ENCODE measurements at regions not wholly inside any gene's neighbourhood (a gene's known extent, or its start where the extent isn't known, plus 50 kb on each side); places are given as distances from the start of the nearest gene placed in this dataset.

- intact Hi-C loops (cut with DNase I; ENCODE audit: low total_unique reads), result no loop called here
- Histone ChIP-seq H3K27me3 (no peaks in the 10 kb centered on the region), H3K9me3 (no peaks in the 10 kb centered on the region), H3K4me1 (no peaks in the 10 kb centered on the region), H3K4me3 (no peak overlapping the region), H3K27ac (no peak overlapping the region), H3K36me3 (no peaks in the 10 kb centered on the region)
- no peak for DNase-seq
- TF ChIP-seq POLR2A (IDR thresholded peaks at IDR 0.05) (no peak), CTCF (IDR thresholded peaks at IDR 0.05) (no peak)
Measured at GRCh38 chr6:47105469-47106178, 63.5 kb upstream of the ADGRF1 start.

GRCh38 chr6:47103931-47104330 lies 61.8 kb upstream of the ADGRF1 start:
- H3K4me3 ChIP-seq, result no peak overlapping the region
- no peaks in the 10 kb centered on the region for H3K36me3 ChIP-seq
- H3K27me3 ChIP-seq, result no peaks in the 10 kb centered on the region
- no peaks in the 10 kb centered on the region for H3K4me1 ChIP-seq
- H3K9me3 ChIP-seq, result no peaks in the 10 kb centered on the region
- H3K27ac ChIP-seq, result no peak overlapping the region
- intact Hi-C loops (cut with DNase I; ENCODE audit: low total_unique reads), result no loop called here
- DNase-seq, result no peak
- TF ChIP-seq CTCF (IDR thresholded peaks at IDR 0.05) (no peak), POLR2A (IDR thresholded peaks at IDR 0.05) (no peak)

- DNase-seq, result no peak
- no peak for TF ChIP-seq CTCF (IDR thresholded peaks at IDR 0.05)
- no peak for TF ChIP-seq POLR2A (IDR thresholded peaks at IDR 0.05)
- Histone ChIP-seq H3K4me1 (peaks cover 0 to 5% of the 10 kb centered on the region in 2 donors), H3K4me3 (no peak overlapping the region), H3K36me3 (no peaks in the 10 kb centered on the region), H3K27me3 (no peaks in the 10 kb centered on the region), H3K27ac (no peak overlapping the region), H3K9me3 (no peaks in the 10 kb centered on the region)
- intact Hi-C loops (cut with DNase I; ENCODE audit: low total_unique reads), result no loop called here
Measured at GRCh38 chr6:47102331-47102730, 60.2 kb upstream of the ADGRF1 start.

- DNase-seq, result peak; percentile 63 to 84
- TF ChIP-seq CTCF (IDR thresholded peaks at IDR 0.05), result no peak
- no peak for TF ChIP-seq POLR2A (IDR thresholded peaks at IDR 0.05)
- Histone ChIP-seq H3K4me3 (no peak overlapping the region), H3K36me3 (no peaks in the 10 kb centered on the region), H3K27ac (peak overlapping the region; percentile 42 to 51), H3K27me3 (no peaks in the 10 kb centered on the region), H3K4me1 (peaks cover 0 to 7% of the 10 kb centered on the region in 2 donors), H3K9me3 (no peaks in the 10 kb centered on the region)
- intact Hi-C loops (cut with DNase I; ENCODE audit: low total_unique reads), result no loop called here
Measured at GRCh38 chr6:47098570-47098993, 56.5 kb upstream of the ADGRF1 start.

GRCh38 chr6:47097092-47097945 lies 55.2 kb upstream of the ADGRF1 start:
- Histone ChIP-seq H3K9me3 (no peaks in the 10 kb centered on the region), H3K27me3 (no peaks in the 10 kb centered on the region), H3K36me3 (no peaks in the 10 kb centered on the region), H3K27ac (peak overlapping the region; percentile 22 to 42), H3K4me1 (peaks cover 0 to 7% of the 10 kb centered on the region in 2 donors), H3K4me3 (no peak overlapping the region)
- DNase-seq, result peak; percentile 43 to 64
- intact Hi-C loops (cut with DNase I; ENCODE audit: low total_unique reads), result no loop called here
- peak; percentile 52 to 66 (median 56) for TF ChIP-seq CTCF (IDR thresholded peaks at IDR 0.05)
- no peak for TF ChIP-seq POLR2A (IDR thresholded peaks at IDR 0.05)
